MM.1S (cell line): ENCODE measurements at regions not wholly inside any gene's neighbourhood (a gene's known extent, or its start where the extent isn't known, plus 50 kb on each side); places are given as distances from the start of the nearest gene placed in this dataset.

Source experiments
- DNase-seq: peaks from one replicate; pipeline ENCODE4 v3.0.0-alpha.2; 2015
- H2AFZ ChIP-seq: fragments of 300-600 bp; sonication (generic); 2 replicates; pipeline ENCODE4 v1.6.0; 2016; ENCODE audit warnings: antibody characterized with exemption, low read length
- H3F3A ChIP-seq: fragments of 300-600 bp; sonication (generic); 2 replicates; pipeline ENCODE4 v1.6.1; 2016; ENCODE audit warnings: mild to moderate bottlenecking, antibody characterized with exemption, low read length, moderate library complexity, mixed read lengths; ENCODE audit not compliant: insufficient read depth
- H3K27ac ChIP-seq: fragments of 300-600 bp; sonication (generic); 2 replicates; pipeline ENCODE4 v1.5.1; 2016; ENCODE audit warnings: mild to moderate bottlenecking, low read length
- H3K27me3 ChIP-seq: fragments of 300-600 bp; sonication (generic); replicated peaks from 2 replicates; pipeline ENCODE4 v1.6.0; 2016; ENCODE audit warnings: low read length; ENCODE audit not compliant: insufficient read depth
- H3K36me3 ChIP-seq: fragments of 300-600 bp; sonication (generic); replicated peaks from 2 replicates; pipeline ENCODE4 v1.6.1; 2016; ENCODE audit warnings: mild to moderate bottlenecking, low read length, mixed read lengths; ENCODE audit not compliant: insufficient read depth
- H3K4me1 ChIP-seq: fragments of 300-600 bp; sonication (generic); 2 replicates; pipeline ENCODE4 v1.6.1; 2016; ENCODE audit warnings: low read length, mixed read lengths
- H3K4me2 ChIP-seq: fragments of 300-600 bp; sonication (generic); 2 replicates; pipeline ENCODE4 v1.6.0; 2016; ENCODE audit warnings: low read depth, low read length
- H3K4me3 ChIP-seq: fragments of 300-600 bp; sonication (generic); 2 replicates; pipeline ENCODE4 v1.5.1; 2016; ENCODE audit warnings: low read length, mixed read lengths
- H3K79me2 ChIP-seq: fragments of 300-600 bp; sonication (generic); 2 replicates; pipeline ENCODE4 v1.6.1; 2016; ENCODE audit warnings: mixed run types, low read length, mixed read lengths
- H3K9ac ChIP-seq: fragments of 300-600 bp; sonication (generic); 2 replicates; pipeline ENCODE4 v1.6.1; 2016; ENCODE audit warnings: low read length, mixed read lengths
- H3K9me2 ChIP-seq: fragments of 300-600 bp; sonication (generic); replicated peaks from 2 replicates; pipeline ENCODE4 v1.6.1; 2016; ENCODE audit warnings: mild to moderate bottlenecking, low read length, mixed read lengths; ENCODE audit not compliant: insufficient read depth
- H3K9me3 ChIP-seq: fragments of 300-600 bp; sonication (generic); replicated peaks from 2 replicates; pipeline ENCODE4 v1.6.1; 2016; ENCODE audit warnings: mild to moderate bottlenecking, low read length, mixed read lengths; ENCODE audit not compliant: insufficient read depth
- H4K20me1 ChIP-seq: fragments of 300-600 bp; sonication (generic); 2 replicates; pipeline ENCODE4 v1.6.1; 2016; ENCODE audit warnings: mild to moderate bottlenecking, low read length, moderate library complexity, mixed read lengths; ENCODE audit not compliant: insufficient read depth
- EZH2 ChIP-seq: fragments of 300-600 bp; sonication (generic); optimal IDR thresholded peaks from 2 replicates; pipeline ENCODE3; 2017; ENCODE audit warnings: low read depth, mild to moderate bottlenecking, antibody characterized with exemption, low read length, mixed read lengths
- EZH2phosphoT487 ChIP-seq: fragments of 300-600 bp; sonication (generic); IDR thresholded peaks from 2 replicates; pipeline ENCODE4 v1.6.1; 2018; ENCODE audit warnings: antibody characterized with exemption, low read length
- TF ChIP-seq, protein P1 (sequence below): fragments of 300-600 bp; sonication (generic); IDR thresholded peaks from 2 replicates; pipeline ENCODE4 v1.5.1; 2016; ENCODE audit warnings: antibody characterized with exemption, low read length, mixed read lengths

DNA sequence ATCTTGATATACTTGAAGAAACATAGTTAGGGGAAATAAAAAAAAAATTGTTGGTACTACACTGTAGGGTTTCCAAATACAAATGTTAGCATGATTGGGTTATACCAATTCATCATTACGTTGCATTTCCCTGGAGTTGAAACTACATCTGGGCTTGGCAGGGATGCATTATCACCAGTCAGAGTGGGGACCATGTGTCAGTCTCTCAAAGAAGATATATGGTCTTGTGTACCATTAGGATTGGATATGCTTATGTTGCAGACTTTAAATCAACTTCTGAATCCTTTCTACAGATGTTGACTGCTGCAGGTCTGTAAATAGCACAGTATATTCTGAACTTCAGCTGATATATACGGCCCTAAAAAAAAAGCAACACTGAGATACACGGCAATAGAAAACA lies 188.5 kb downstream of the SLIT2 start:
- no peak overlapping the region for H2AFZ ChIP-seq
- no peak overlapping the region for H3K4me3 ChIP-seq
- no peaks in the 10 kb centered on the region for H3K4me1 ChIP-seq
- no peak overlapping the region for H3K4me2 ChIP-seq
- TF ChIP-seq EZH2 (no peak), EZH2phosphoT487 (no peak)
- TF ChIP-seq, protein P1, sequence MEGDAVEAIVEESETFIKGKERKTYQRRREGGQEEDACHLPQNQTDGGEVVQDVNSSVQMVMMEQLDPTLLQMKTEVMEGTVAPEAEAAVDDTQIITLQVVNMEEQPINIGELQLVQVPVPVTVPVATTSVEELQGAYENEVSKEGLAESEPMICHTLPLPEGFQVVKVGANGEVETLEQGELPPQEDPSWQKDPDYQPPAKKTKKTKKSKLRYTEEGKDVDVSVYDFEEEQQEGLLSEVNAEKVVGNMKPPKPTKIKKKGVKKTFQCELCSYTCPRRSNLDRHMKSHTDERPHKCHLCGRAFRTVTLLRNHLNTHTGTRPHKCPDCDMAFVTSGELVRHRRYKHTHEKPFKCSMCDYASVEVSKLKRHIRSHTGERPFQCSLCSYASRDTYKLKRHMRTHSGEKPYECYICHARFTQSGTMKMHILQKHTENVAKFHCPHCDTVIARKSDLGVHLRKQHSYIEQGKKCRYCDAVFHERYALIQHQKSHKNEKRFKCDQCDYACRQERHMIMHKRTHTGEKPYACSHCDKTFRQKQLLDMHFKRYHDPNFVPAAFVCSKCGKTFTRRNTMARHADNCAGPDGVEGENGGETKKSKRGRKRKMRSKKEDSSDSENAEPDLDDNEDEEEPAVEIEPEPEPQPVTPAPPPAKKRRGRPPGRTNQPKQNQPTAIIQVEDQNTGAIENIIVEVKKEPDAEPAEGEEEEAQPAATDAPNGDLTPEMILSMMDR, result no peak
- H3K79me2 ChIP-seq, result no peaks in the 10 kb centered on the region
- H3K9ac ChIP-seq, result no peak overlapping the region
- H4K20me1 ChIP-seq, result no peaks in the 10 kb centered on the region
- H3K27me3 ChIP-seq, result no peaks in the 10 kb centered on the region
- no peak overlapping the region for H3K27ac ChIP-seq
- H3K36me3 ChIP-seq, result no peaks in the 10 kb centered on the region
- H3K9me2 ChIP-seq, result no peaks in the 10 kb centered on the region
- H3F3A ChIP-seq, result no peaks in the 10 kb centered on the region
- H3K9me3 ChIP-seq, result no peaks in the 10 kb centered on the region
- no peak for DNase-seq

DNA sequence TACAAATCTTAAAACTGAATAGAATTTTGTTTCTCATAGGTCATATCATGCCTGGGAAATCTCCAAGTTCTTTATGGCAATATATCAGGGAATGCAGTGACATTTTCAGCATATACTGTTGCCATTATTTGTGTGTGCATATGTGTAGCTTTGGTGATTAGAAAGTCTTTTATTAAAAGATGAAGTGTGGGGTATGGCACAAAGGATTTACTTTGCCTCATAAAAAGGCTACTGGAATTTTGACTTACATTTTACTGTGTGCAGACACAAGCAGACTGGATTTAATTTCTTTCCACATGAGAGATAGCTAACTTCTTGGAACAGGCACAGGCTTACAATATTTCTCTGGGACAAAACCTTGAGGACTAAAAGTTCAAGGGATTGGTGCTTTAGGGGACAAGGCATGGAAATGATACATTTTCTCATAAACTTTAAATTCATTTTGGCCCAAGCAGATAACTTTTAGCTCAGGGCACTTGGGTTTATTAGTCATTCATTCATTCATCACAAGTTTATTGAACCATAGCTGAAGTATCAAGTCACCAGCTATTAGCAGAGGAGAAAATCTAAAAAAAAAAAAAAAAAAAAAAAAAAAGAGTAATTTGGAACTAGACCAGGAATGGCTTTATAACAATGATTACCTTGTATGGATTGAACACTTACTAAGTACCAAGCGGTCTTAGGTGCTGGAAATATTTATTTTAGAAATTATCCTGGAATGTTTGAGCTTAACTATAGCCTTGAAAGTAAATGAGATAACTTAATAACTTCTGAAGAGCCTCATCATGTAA lies 191.5 kb downstream of the SLIT2 start:
- no peaks in the 10 kb centered on the region for H3F3A ChIP-seq
- no peaks in the 10 kb centered on the region for H3K36me3 ChIP-seq
- no peak for DNase-seq
- no peak overlapping the region for H3K4me3 ChIP-seq
- H4K20me1 ChIP-seq, result no peaks in the 10 kb centered on the region
- no peaks in the 10 kb centered on the region for H3K4me1 ChIP-seq
- H2AFZ ChIP-seq, result no peak overlapping the region
- no peaks in the 10 kb centered on the region for H3K9me2 ChIP-seq
- TF ChIP-seq EZH2phosphoT487 (no peak), EZH2 (no peak)
- TF ChIP-seq, protein P1, result no peak
- H3K79me2 ChIP-seq, result no peaks in the 10 kb centered on the region
- no peak overlapping the region for H3K4me2 ChIP-seq
- H3K9me3 ChIP-seq, result no peaks in the 10 kb centered on the region
- H3K9ac ChIP-seq, result no peak overlapping the region
- no peak overlapping the region for H3K27ac ChIP-seq
- H3K27me3 ChIP-seq, result no peaks in the 10 kb centered on the region

DNA sequence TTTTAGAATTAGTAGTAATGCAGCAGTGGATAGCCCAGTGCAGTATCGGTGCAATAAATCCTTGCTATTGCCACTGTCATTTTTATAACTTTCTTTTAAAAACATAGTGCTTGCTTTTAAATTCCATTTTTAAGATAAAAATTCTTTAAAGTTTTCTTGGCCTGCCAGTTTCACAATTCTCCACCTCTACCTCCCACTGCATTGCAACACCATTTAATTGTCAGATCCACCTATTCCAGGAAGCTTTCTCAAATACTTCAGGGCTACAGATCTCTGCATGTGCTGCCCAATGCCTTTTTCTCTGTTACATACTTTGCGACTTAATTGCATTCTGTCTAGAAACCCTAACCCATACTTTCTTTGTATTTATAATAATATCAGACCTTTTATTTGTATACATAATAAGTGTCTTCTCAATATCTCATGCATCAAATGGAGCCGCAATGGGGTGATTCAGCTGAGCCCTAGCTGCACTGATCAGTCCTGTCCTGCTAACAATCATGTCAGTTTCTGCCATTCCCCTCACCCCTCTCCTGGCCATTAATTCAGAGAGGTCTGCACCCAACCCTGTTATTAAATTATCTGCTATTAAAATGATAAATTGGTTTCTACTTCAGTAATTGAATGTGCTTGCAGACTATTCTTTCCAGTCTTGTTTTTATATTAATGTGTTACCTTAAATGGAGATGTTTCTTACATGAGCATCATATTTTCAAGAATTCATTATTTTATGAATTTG lies 193.1 kb downstream of the SLIT2 start:
- Histone ChIP-seq H3K27me3 (no peaks in the 10 kb centered on the region), H4K20me1 (no peaks in the 10 kb centered on the region), H2AFZ (no peak overlapping the region), H3K4me2 (no peak overlapping the region), H3K9me3 (no peaks in the 10 kb centered on the region), H3K9ac (no peak overlapping the region), H3K79me2 (no peaks in the 10 kb centered on the region), H3K9me2 (no peaks in the 10 kb centered on the region), H3K4me1 (no peaks in the 10 kb centered on the region), H3K36me3 (no peaks in the 10 kb centered on the region), H3K27ac (no peak overlapping the region), H3F3A (no peaks in the 10 kb centered on the region), H3K4me3 (no peak overlapping the region)
- DNase-seq, result no peak
- TF ChIP-seq, protein P1, result no peak
- TF ChIP-seq EZH2phosphoT487, result no peak
- no peak for TF ChIP-seq EZH2
